HG02759 (cell line): ENCODE measurements at regions not wholly inside any gene's neighbourhood (a gene's known extent, or its start where the extent isn't known, plus 50 kb on each side); places are given as distances from the start of the nearest gene placed in this dataset.

Experiments
- ATAC-seq: cut with Tn5 transposase; IDR thresholded peaks from one replicate; pipeline ENCODE4 v1.9.1; 2021; ENCODE audit warnings: mild to moderate bottlenecking, moderate library complexity; ENCODE audit not compliant: unreplicated experiment

- ATAC-seq: no peak
Measured at GRCh38 chr14:89630101-89630829, 213.2 kb upstream of the FOXN3 start.

- ATAC-seq: no peak
Measured at GRCh38 chr14:89629383-89629782, 212.3 kb upstream of the FOXN3 start.

GRCh38 chr14:89628521-89628920, 211.5 kb upstream of the FOXN3 start:
- ATAC-seq: no peak

- no peak for ATAC-seq
Measured at GRCh38 chr14:89626233-89626806, 209.3 kb upstream of the FOXN3 start.

- no peak for ATAC-seq
Measured at GRCh38 chr14:89625731-89626232, 208.7 kb upstream of the FOXN3 start.

GRCh38 chr14:89625244-89625713, 208.2 kb upstream of the FOXN3 start:
- ATAC-seq: no peak

- no peak for ATAC-seq
Measured at GRCh38 chr14:89624500-89625156, 207.6 kb upstream of the FOXN3 start.

GRCh38 chr14:89621791-89622638, 205.0 kb upstream of the FOXN3 start:
- ATAC-seq: no peak

- ATAC-seq: no peak
Measured at GRCh38 chr14:89621009-89621421, 204.0 kb upstream of the FOXN3 start.

- ATAC-seq: no peak
Measured at GRCh38 chr14:89620436-89620835, 203.4 kb upstream of the FOXN3 start.

GRCh38 chr14:89619596-89619995, 202.6 kb upstream of the FOXN3 start:
- ATAC-seq: no peak

GRCh38 chr14:89618811-89619551, 201.9 kb upstream of the FOXN3 start:
- peak; percentile 83 for ATAC-seq

GRCh38 chr14:89618330-89618708, 201.3 kb upstream of the FOXN3 start:
- no peak for ATAC-seq

GRCh38 chr14:89617481-89618329, 200.7 kb upstream of the FOXN3 start:
- peak; percentile 30 for ATAC-seq

GRCh38 chr14:89616852-89617341, 199.9 kb upstream of the FOXN3 start:
- ATAC-seq: peak; percentile 36

GRCh38 chr14:89616425-89616824, 199.4 kb upstream of the FOXN3 start:
- ATAC-seq: no peak

- no peak for ATAC-seq
Measured at GRCh38 chr14:89615421-89615820, 198.4 kb upstream of the FOXN3 start.

GRCh38 chr14:89614009-89614691, 197.1 kb upstream of the FOXN3 start:
- ATAC-seq: no peak
